ENCODE measurements at regions not wholly inside any gene's neighbourhood (a gene's known extent, or its start where the extent isn't known, plus 50 kb on each side); places are given as distances from the start of the nearest gene placed in this dataset.

DNA sequence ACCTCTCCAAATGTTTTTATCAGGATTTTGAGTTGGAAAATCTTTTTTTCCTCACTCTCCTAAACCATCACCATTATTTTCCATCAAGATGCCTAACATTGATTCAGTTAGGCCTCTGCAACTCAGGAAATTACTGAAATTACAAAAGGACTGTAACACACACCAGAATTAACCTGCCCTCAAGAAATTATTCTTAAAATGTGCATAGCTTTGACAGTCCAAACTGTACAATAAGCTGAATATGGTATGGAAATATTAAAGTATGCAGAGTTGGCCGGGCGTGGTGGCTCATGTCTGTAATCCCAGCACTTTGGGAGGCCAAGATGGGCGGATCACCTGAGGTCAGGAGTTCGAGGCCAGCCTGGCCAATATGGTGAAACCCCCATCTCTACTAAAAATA lies 50.2 kb upstream of the PHLPP1 start:
- Histone ChIP-seq H4K20me1 (ENCODE audit: control insufficient read depth, insufficient read depth, low read depth, low read length) (no peaks in the 10 kb centered on the region), H3K79me2 (ENCODE audit: control insufficient read depth, low read length) (no peaks in the 10 kb centered on the region)

More for the DNA sequence above, 50.2 kb upstream of the PHLPP1 start:
- no peaks in the 10 kb centered on the region for H3K4me1 ChIP-seq (ENCODE audit: control insufficient read depth, low read length)
- no peaks in the 10 kb centered on the region for H3K9me2 ChIP-seq (replicated peaks; ENCODE audit: control insufficient read depth, low read length)
- TF ChIP-seq, protein P1, sequence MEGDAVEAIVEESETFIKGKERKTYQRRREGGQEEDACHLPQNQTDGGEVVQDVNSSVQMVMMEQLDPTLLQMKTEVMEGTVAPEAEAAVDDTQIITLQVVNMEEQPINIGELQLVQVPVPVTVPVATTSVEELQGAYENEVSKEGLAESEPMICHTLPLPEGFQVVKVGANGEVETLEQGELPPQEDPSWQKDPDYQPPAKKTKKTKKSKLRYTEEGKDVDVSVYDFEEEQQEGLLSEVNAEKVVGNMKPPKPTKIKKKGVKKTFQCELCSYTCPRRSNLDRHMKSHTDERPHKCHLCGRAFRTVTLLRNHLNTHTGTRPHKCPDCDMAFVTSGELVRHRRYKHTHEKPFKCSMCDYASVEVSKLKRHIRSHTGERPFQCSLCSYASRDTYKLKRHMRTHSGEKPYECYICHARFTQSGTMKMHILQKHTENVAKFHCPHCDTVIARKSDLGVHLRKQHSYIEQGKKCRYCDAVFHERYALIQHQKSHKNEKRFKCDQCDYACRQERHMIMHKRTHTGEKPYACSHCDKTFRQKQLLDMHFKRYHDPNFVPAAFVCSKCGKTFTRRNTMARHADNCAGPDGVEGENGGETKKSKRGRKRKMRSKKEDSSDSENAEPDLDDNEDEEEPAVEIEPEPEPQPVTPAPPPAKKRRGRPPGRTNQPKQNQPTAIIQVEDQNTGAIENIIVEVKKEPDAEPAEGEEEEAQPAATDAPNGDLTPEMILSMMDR (IDR thresholded peaks at IDR 0.05; ENCODE audit: low read depth, low read length, poor library complexity, severe bottlenecking) = no peak
- no peak for TF ChIP-seq EZH2phosphoT487 (IDR thresholded peaks at IDR 0.05; ENCODE audit: borderline replicate concordance, low read length)
- H3K36me3 ChIP-seq (ENCODE audit: control insufficient read depth, low read length) = no peaks in the 10 kb centered on the region
- no peaks in the 10 kb centered on the region for H3K27me3 ChIP-seq (ENCODE audit: control insufficient read depth, low read length)
- no peaks in the 10 kb centered on the region for H3K9me3 ChIP-seq (ENCODE audit: control insufficient read depth, insufficient read depth, low read length)
- no peak overlapping the region for H3K4me3 ChIP-seq (ENCODE audit: low read length)
- no peak overlapping the region for H3K27ac ChIP-seq (ENCODE audit: low read depth, low read length)
- H3F3A ChIP-seq (ENCODE audit: control insufficient read depth, insufficient read depth) = no peaks in the 10 kb centered on the region
- no peak overlapping the region for H3K4me2 ChIP-seq (ENCODE audit: low read length)

Measured in DOHH2 (cell line).